SK-N-SH (cell line): ENCODE measurements at regions not wholly inside any gene's neighbourhood (a gene's known extent, or its start where the extent isn't known, plus 50 kb on each side); places are given as distances from the start of the nearest gene placed in this dataset.

Experiments
- CTCF ChIA-PET: fragments of 300-600, 350-600 bp; formaldehyde crosslinking; extraction: SDS; loops from one replicate; lab custom pipeline; 2021; lab: Yijun Ruan, JAX
- POLR2A ChIA-PET: fragments of 350-600 bp; sonication (Branson Sonifier 250); formaldehyde crosslinking; extraction: SDS; loops from one replicate; lab custom pipeline; 2020; ENCODE audit warnings: antibody characterized with exemption, inconsistent platforms; lab: Yijun Ruan, JAX
- DNase-seq: peaks from one replicate; pipeline ENCODE4 v3.0.0; 2012
- H2AFZ ChIP-seq: fragments of 200-600 bp; sonication (generic); 2 replicates; pipeline ENCODE4 v1.8.1; 2016; ENCODE audit warnings: antibody characterized with exemption, mild to moderate bottlenecking, low read depth
- H3F3A ChIP-seq: fragments of 200-600 bp; sonication (generic); replicated peaks from 2 replicates; pipeline ENCODE3; 2016; ENCODE audit warnings: antibody characterized with exemption, mild to moderate bottlenecking; ENCODE audit not compliant: insufficient read depth
- H3K27ac ChIP-seq, 2 experiments: fragments of 200-500 bp in 1 of 2; fragments of 200-600 bp in 1 of 2; sonication (Bioruptor generic) in 1 of 2; sonication (generic), shearing (Covaris generic) in 1 of 2; 2 replicates each; pipeline versions ENCODE4 v1.5.1 to v1.6.1; 2014 to 2016; ENCODE audit warnings: low read depth in 2 of 2, inconsistent platforms in 1 of 2, low read length in 1 of 2, mild to moderate bottlenecking in 1 of 2, mixed read lengths in 1 of 2
- H3K27me3 ChIP-seq: fragments of 200-600 bp; sonication (generic), shearing (Covaris generic); 2 replicates; pipeline ENCODE4 v1.6.1; 2016; ENCODE audit warnings: mixed run types; ENCODE audit not compliant: insufficient read depth
- H3K36me3 ChIP-seq, 2 experiments: fragments of 200-500 bp in 1 of 2; fragments of 200-600 bp in 1 of 2; sonication (Bioruptor generic) in 1 of 2; sonication (generic) in 1 of 2; replicated peaks in 1 of 2; 2 replicates each; pipeline versions ENCODE3 to v1.5.1; 2014 to 2016; ENCODE audit warnings: low read length in 1 of 2, mild to moderate bottlenecking in 1 of 2; ENCODE audit not compliant: insufficient read depth in 2 of 2, control insufficient read depth in 1 of 2
- H3K4me1 ChIP-seq, 2 experiments: fragments of 200-500 bp in 1 of 2; fragments of 200-600 bp in 1 of 2; sonication (Bioruptor generic) in 1 of 2; sonication (generic), shearing (Covaris generic) in 1 of 2; 2 replicates each; pipeline versions ENCODE4 v1.5.1 to v1.6.1; 2014 to 2016; ENCODE audit warnings: low read depth in 1 of 2, low read length in 1 of 2, mixed run types in 1 of 2; ENCODE audit not compliant: insufficient read depth in 2 of 2, control insufficient read depth in 1 of 2
- H3K4me2 ChIP-seq: fragments of 200-600 bp; sonication (generic), shearing (Covaris generic); 2 replicates; pipeline ENCODE4 v1.6.1; 2017; ENCODE audit warnings: mixed run types
- H3K4me3 ChIP-seq, 2 experiments: fragments of 200-500 bp in 1 of 2; fragments of 200-600 bp in 1 of 2; sonication (Bioruptor generic) in 1 of 2; sonication (generic), shearing (Covaris generic) in 1 of 2; 2 replicates each; pipeline versions ENCODE4 v1.5.1 to v1.8.1; 2014 to 2016; ENCODE audit warnings: low read depth in 2 of 2, inconsistent platforms in 1 of 2, low read length in 1 of 2, mild to moderate bottlenecking in 1 of 2, mixed read lengths in 1 of 2, moderate library complexity in 1 of 2
- H3K79me2 ChIP-seq: fragments of 200-600 bp; sonication (generic); 2 replicates; pipeline ENCODE4 v1.8.1; 2017; ENCODE audit warnings: mild to moderate bottlenecking; ENCODE audit not compliant: insufficient read depth
- H3K9ac ChIP-seq: fragments of 200-600 bp; sonication (generic); 2 replicates; pipeline ENCODE4 v1.6.1; 2017; ENCODE audit warnings: mixed run types
- H3K9me2 ChIP-seq: fragments of 200-600 bp; sonication (generic); 2 replicates; pipeline ENCODE4 v1.6.1; 2017; ENCODE audit warnings: mixed run types
- H3K9me3 ChIP-seq: fragments of 200-600 bp; sonication (generic); 2 replicates; pipeline ENCODE4 v1.6.1; 2017; ENCODE audit warnings: mixed run types, mild to moderate bottlenecking, moderate library complexity
- H4K20me1 ChIP-seq: fragments of 200-600 bp; sonication (generic); 2 replicates; pipeline ENCODE4 v1.6.1; 2017; ENCODE audit warnings: mild to moderate bottlenecking, mixed run types; ENCODE audit not compliant: insufficient read depth
- CTCF ChIP-seq: fragments of 200-600 bp; sonication (generic); IDR thresholded peaks from 2 replicates; pipeline ENCODE4 v1.6.1; 2017; ENCODE audit warnings: antibody characterized with exemption, mild to moderate bottlenecking, moderate library complexity
- ELF1 ChIP-seq: IDR thresholded peaks from 2 replicates; pipeline ENCODE4 v1.4.0; 2012
- EP300 ChIP-seq, 2 experiments: IDR thresholded peaks; 2 replicates each; pipeline versions ENCODE4 v1.4.0 to v1.6.1; 2012; ENCODE audit warnings: borderline replicate concordance in 1 of 2, low read depth in 1 of 2, low read length in 1 of 2
- FOXM1 ChIP-seq: IDR thresholded peaks from 2 replicates; pipeline ENCODE4 v1.4.0; 2012; ENCODE audit warnings: low read depth, mild to moderate bottlenecking
- GABPA ChIP-seq: IDR thresholded peaks from 2 replicates; pipeline ENCODE4 v1.4.0; 2012; ENCODE audit warnings: low read depth, mild to moderate bottlenecking
- IRF3 ChIP-seq: fragments of 150-350 bp; IDR thresholded peaks from 2 replicates; pipeline ENCODE4 v1.6.1; 2016; ENCODE audit warnings: mild to moderate bottlenecking, low read depth, low read length
- JUND ChIP-seq: IDR thresholded peaks from 2 replicates; pipeline ENCODE4 v1.4.0; 2012
- MAX ChIP-seq: IDR thresholded peaks from 2 replicates; pipeline ENCODE4 v1.4.0; 2012; ENCODE audit warnings: low read depth
- MXI1 ChIP-seq: IDR thresholded peaks from 2 replicates; pipeline ENCODE4 v1.6.1; 2012; ENCODE audit warnings: mild to moderate bottlenecking, low read depth, low read length, improper control_type of control experiment
- NFIC ChIP-seq: IDR thresholded peaks from 2 replicates; pipeline ENCODE4 v1.4.0; 2012; ENCODE audit warnings: borderline replicate concordance
- RAD21 ChIP-seq: IDR thresholded peaks from 2 replicates; pipeline ENCODE4 v1.6.1; 2012; ENCODE audit warnings: mild to moderate bottlenecking, low read length
- SIN3A ChIP-seq: IDR thresholded peaks from 2 replicates; pipeline ENCODE4 v1.6.1; 2012; ENCODE audit warnings: low read depth, mild to moderate bottlenecking, low read length, moderate library complexity, borderline replicate concordance
- SMC3 ChIP-seq: IDR thresholded peaks from 2 replicates; pipeline ENCODE4 v1.6.1; 2012; ENCODE audit warnings: low read depth, low read length, improper control_type of control experiment
- TEAD4 ChIP-seq: IDR thresholded peaks from 2 replicates; pipeline ENCODE4 v1.4.0; 2012; ENCODE audit warnings: mild to moderate bottlenecking, borderline replicate concordance; ENCODE audit not compliant: insufficient read depth
- USF2 ChIP-seq: fragments of 150-350 bp; IDR thresholded peaks from 2 replicates; pipeline ENCODE4 v1.6.1; 2017; ENCODE audit warnings: antibody characterized with exemption, low read length, low read depth, borderline replicate concordance
- WGBS: methylation state at CpG from one replicate; pipeline ENCODE4 v1.1.6; 2017; ENCODE audit warnings: low lambda C conversion rate; 5-methylcytosine and 5-hydroxymethylcytosine counted together

GRCh38 chr7:69060516-69060915 lies 537.8 kb upstream of the AUTS2 start:
- H3K4me3 ChIP-seq: no peak overlapping the region
- H3K79me2 ChIP-seq: no peaks in the 10 kb centered on the region
- no peaks in the 10 kb centered on the region for H3K27me3 ChIP-seq
- no peak overlapping the region for H2AFZ ChIP-seq
- no peaks in the 10 kb centered on the region for H3K9me2 ChIP-seq
- POLR2A ChIA-PET: no interaction called here
- H3K27ac ChIP-seq: no peak overlapping the region
- 26% methylated on average over 3 of the region's 3 CpGs for WGBS
- H3K9ac ChIP-seq: no peak overlapping the region
- no peaks in the 10 kb centered on the region for H3K4me1 ChIP-seq
- no peaks in the 10 kb centered on the region for H3F3A ChIP-seq
- TF ChIP-seq EP300 (IDR thresholded peaks at IDR 0.05; ENCODE audit: borderline replicate concordance in 1 of 2, low read depth in 1 of 2, low read length in 1 of 2) (no peak), CTCF (no peak)
- TF ChIP-seq, all 33 proteins: peak for 0
- CTCF ChIA-PET: interaction anchor here (0.6 to 0.9 kb wide), 3 partner anchors 284 to 1436 kb away, joined by 3 read pairs; no protein-coding TSS in a partner anchor
- Histone ChIP-seq H4K20me1 (no peaks in the 10 kb centered on the region), H3K4me2 (no peak overlapping the region), H3K36me3 (no peaks in the 10 kb centered on the region), H3K9me3 (no peaks in the 10 kb centered on the region)
- DNase-seq: no peak

- Histone ChIP-seq H3K79me2 (no peaks in the 10 kb centered on the region), H4K20me1 (no peaks in the 10 kb centered on the region), H3K9ac (no peak overlapping the region), H3K27me3 (no peaks in the 10 kb centered on the region), H3K4me3 (no peak overlapping the region), H3K27ac (no peak overlapping the region), H3K9me2 (no peaks in the 10 kb centered on the region), H3F3A (no peaks in the 10 kb centered on the region), H2AFZ (no peak overlapping the region), H3K4me2 (no peak overlapping the region), H3K36me3 (no peaks in the 10 kb centered on the region), H3K4me1 (no peaks in the 10 kb centered on the region), H3K9me3 (no peaks in the 10 kb centered on the region)
- no peak for TF ChIP-seq MAX
- TF ChIP-seq FOXM1: no peak
- DNase-seq: no peak
- ChIA-PET POLR2A (no interaction called here), CTCF (no interaction called here)
- WGBS: 76% methylated on average over 20 of the region's 20 CpGs
Measured at GRCh38 chr7:69062020-69062765, 536.1 kb upstream of the AUTS2 start.

GRCh38 chr7:69067397-69067796 lies 530.9 kb upstream of the AUTS2 start:
- 43% methylated on average over 3 of the region's 3 CpGs for WGBS
- no peaks in the 10 kb centered on the region for H3K79me2 ChIP-seq
- no peaks in the 10 kb centered on the region for H3K36me3 ChIP-seq
- H3K4me1 ChIP-seq: no peaks in the 10 kb centered on the region
- H3K9me3 ChIP-seq: no peaks in the 10 kb centered on the region
- no peaks in the 10 kb centered on the region for H3K9me2 ChIP-seq
- no peak overlapping the region for H2AFZ ChIP-seq
- no peaks in the 10 kb centered on the region for H3K27me3 ChIP-seq
- POLR2A ChIA-PET: no interaction called here
- no peak overlapping the region for H3K9ac ChIP-seq
- H3K4me3 ChIP-seq: no peak overlapping the region
- CTCF ChIA-PET: interaction anchor here (0.7 to 1.5 kb wide), 6 partner anchors 10 to 601 kb away, joined by 3 to 6 read pairs (median 3); no protein-coding TSS in a partner anchor
- no peaks in the 10 kb centered on the region for H4K20me1 ChIP-seq
- H3K4me2 ChIP-seq: no peak overlapping the region
- no peak for DNase-seq
- no peaks in the 10 kb centered on the region for H3F3A ChIP-seq
- H3K27ac ChIP-seq: no peak overlapping the region
- TF ChIP-seq RAD21 (peak; percentile 73), GABPA (no peak), MXI1 (no peak), JUND (no peak), IRF3 (no peak), USF2 (no peak), TEAD4 (no peak), FOXM1 (no peak), ELF1 (no peak), NFIC (no peak), SMC3 (peak; percentile 38; the same call in 1 of the 2 replicates), SIN3A (no peak), CTCF (peak; percentile 38)
